Astrocyte of the spinal cord (primary cell): ENCODE measurements at regions not wholly inside any gene's neighbourhood (a gene's known extent, or its start where the extent isn't known, plus 50 kb on each side); places are given as distances from the start of the nearest gene placed in this dataset.
"Not testable (repeated sequence)": the region's sequence is repeated elsewhere in the genome, so short reads cannot be mapped to it uniquely, and the experiment has no call there.

Experiments used
- DNase-seq: peaks from one replicate; pipeline ENCODE4 v3.0.0; 2011; ENCODE audit warnings: low read depth, low spot score
- H3K4me3 ChIP-seq: 2 replicates; pipeline ENCODE4 v1.5.1; 2011; ENCODE audit warnings: low read depth, mild to moderate bottlenecking, low read length, moderate library complexity
- CTCF ChIP-seq: IDR thresholded peaks from 2 replicates; pipeline ENCODE4 v1.5.1; 2012; ENCODE audit warnings: low read depth, mild to moderate bottlenecking, low read length, inconsistent platforms
- in situ Hi-C: cut with HindIII; loops from 2 replicates; pipeline ENCODE4 v1.10.0; 2017; ENCODE audit warnings: low sequenced_read_pairs

- H3K4me3 ChIP-seq = no peak overlapping the region
- DNase-seq = peak; percentile 87
- TF ChIP-seq CTCF = no peak
- in situ Hi-C loops = no loop called here
These were observed 98.1 kb upstream of the OTUD4 start for GRCh38 chr4:145278341-145279121.

- TF ChIP-seq CTCF = no peak
- in situ Hi-C loops = no loop called here
- DNase-seq = no peak
- H3K4me3 ChIP-seq = no peak overlapping the region
These were observed 96.6 kb upstream of the OTUD4 start for GRCh38 chr4:145277011-145277410.

GRCh38 chr4:145276050-145276449, 95.7 kb upstream of the OTUD4 start:
- H3K4me3 ChIP-seq = no peak overlapping the region
- TF ChIP-seq CTCF = no peak
- no peak for DNase-seq
- in situ Hi-C loops = no loop called here

GRCh38 chr4:145271194-145271593, 90.8 kb upstream of the OTUD4 start:
- H3K4me3 ChIP-seq = no peak overlapping the region
- in situ Hi-C loops = no loop called here
- no peak for TF ChIP-seq CTCF
- DNase-seq = no peak

- no peak for DNase-seq
- in situ Hi-C loops = no loop called here
- TF ChIP-seq CTCF = no peak
- no peak overlapping the region for H3K4me3 ChIP-seq
These were observed 86.5 kb upstream of the OTUD4 start for GRCh38 chr4:145266881-145267280.

GRCh38 chr4:145260091-145260490, 79.7 kb upstream of the OTUD4 start:
- TF ChIP-seq CTCF = no peak
- in situ Hi-C loops = no loop called here
- no peak overlapping the region for H3K4me3 ChIP-seq
- DNase-seq = no peak

- H3K4me3 ChIP-seq, DNase-seq, in situ Hi-C loops: not testable (repeated sequence)
These were observed 74.9 kb upstream of the OTUD4 start for GRCh38 chr4:145255311-145255710.
